GM19023 (cell line): ENCODE measurements at regions not wholly inside any gene's neighbourhood (a gene's known extent, or its start where the extent isn't known, plus 50 kb on each side); places are given as distances from the start of the nearest gene placed in this dataset.

ENCODE experiments used
- ATAC-seq: cut with Tn5 transposase; IDR thresholded peaks from one replicate; pipeline ENCODE4 v1.9.1; 2021; ENCODE audit warnings: mild to moderate bottlenecking, moderate library complexity; ENCODE audit not compliant: unreplicated experiment

DNA sequence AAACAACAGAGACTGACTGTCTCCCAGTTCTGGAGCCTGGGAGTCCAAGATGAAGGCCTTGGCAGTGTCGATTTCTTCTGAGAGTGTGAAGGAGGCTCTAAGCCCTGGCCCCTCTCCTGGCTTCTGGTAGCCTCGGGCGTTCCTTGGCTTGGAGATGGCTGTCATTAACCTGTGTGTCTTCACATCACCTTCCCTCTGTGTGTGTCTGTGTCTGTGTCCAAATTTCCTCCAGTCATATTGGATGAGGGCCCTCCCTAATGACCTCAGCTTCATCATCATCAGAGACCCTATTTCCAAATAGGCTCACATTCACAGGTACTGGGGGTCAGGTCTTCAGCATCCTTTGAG lies 138.3 kb downstream of the TOMM20 start:
- no peak for ATAC-seq

DNA sequence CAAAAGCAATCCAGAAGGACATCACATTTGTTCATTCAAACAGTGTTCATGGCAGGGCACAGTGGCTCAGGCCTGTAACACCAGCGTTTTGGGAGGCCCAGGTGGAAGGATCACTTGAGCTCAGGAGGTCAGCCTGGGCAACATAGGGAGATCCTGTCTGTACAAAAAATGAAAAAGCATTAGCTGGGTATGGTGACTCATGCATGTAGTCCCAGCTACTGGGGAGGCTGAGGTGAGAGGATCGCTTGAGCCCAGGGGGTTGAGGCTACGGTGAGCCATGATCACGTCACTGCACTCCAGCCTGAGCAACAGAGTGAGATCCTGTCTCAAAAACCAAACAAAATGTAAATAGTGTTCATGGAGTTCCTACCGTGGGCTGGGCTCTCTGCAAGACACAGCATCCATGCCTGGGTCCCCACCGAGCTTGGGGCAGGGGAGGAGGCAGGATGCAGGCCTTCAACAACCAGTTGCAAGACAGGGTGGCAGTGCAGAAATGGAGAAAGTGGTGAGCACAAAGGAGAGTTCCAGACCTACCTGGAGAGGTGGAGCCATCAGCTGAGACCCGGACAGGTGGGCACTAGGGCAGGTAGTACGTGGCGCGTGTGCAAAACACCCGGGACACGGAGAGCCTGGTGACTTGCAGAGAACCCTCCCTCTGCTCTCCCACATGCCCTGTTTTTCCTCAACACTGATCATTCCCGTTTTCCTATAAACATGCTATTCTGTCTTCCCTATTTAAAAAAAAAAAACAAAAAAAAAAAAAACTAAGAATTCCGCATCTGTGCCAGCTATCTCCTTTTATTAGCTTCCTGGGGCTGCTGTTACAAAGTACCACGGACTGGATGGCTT lies 138.9 kb downstream of the TOMM20 start:
- no peak for ATAC-seq

DNA sequence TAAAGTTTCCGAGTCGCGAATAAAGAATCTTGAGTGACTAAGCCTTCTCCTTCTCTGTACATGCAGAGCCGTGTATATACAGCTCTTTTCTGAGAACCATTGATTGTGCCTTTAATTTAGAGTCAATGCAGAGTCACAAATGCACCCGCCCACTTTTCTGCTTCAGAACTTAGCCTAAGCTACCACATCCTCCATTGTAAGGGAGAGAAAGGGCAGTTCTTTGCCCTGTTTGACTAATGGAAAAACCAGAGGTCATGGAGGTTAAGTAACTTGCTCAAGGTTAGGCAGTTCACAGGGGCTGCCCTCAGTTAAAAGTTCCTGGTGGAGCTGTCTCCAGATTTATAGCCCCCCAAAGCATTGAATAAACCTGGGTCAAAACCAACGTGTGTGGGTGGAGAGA lies 139.6 kb downstream of the TOMM20 start:
- ATAC-seq = no peak

DNA sequence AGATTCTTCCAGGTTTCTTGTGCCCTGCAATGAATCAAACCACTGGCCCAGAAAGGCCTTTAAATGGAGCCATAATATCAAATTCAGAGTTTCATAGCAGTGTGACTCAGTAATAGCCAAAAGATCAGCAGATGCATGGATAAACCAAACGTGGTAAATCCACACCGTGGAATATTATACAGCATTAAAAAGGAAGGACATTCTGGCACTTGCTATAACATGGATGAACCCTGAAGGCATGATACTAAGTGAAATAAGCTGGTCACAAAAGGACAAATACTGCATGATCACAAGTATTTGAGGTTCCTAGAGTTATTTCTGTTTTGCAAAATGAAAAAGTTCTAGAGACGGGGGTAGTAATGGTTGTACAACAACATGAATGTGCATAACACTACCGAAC lies 140.1 kb downstream of the TOMM20 start:
- ATAC-seq = no peak

DNA sequence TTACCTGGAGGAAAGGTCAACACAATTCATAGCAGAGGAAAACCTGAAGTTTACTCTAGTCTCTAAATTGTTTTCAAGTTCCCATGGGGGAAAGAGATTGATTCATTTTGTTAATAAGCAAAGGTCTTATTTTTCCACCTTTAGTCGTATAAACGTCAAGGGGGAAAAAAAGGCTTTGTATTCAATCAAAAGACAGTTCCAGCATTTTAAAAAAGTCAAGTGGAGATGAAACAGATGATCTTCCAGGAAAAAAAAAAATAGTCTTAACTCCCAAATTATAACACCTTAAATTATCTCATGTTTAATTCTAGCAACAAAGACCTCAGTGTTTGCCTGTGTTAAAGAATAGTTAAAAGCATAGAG lies 140.5 kb downstream of the TOMM20 start:
- ATAC-seq = no peak

DNA sequence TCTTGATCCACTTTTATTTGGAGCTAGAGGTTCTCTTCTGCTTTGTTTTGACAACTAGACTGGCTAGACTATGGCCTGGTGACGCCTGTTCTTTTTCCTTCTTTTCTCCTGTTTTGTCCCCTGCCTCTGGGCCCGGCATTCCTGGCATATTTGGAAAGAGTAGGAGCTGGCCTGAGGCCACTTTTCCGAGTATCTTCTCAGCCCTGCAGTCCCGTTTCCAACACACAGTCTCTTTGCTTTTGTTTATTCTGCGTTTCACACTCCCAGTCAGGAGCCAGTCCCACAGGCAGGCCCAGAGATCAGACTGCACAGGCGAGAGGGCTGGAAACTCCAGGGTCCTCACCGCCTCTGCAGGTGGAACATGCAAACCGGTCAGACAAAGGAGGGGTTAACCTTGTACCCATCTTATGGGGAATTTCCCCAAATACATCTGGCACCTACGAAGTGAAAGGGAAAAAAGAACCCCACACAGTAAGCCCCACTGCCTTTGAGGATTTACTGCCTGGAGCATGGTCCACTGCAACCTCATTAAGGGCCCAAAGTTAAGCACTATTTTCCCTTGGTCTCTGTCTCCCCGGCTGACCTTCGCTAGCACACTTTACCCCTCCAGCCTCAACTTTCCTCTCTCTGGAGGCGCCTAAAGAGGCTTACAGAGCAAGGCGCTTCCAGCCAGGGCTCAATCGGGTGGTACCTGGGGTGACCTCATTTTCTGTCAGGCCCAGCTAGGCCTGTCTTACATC lies 141.1 kb downstream of the TOMM20 start:
- ATAC-seq = peak; percentile 73

DNA sequence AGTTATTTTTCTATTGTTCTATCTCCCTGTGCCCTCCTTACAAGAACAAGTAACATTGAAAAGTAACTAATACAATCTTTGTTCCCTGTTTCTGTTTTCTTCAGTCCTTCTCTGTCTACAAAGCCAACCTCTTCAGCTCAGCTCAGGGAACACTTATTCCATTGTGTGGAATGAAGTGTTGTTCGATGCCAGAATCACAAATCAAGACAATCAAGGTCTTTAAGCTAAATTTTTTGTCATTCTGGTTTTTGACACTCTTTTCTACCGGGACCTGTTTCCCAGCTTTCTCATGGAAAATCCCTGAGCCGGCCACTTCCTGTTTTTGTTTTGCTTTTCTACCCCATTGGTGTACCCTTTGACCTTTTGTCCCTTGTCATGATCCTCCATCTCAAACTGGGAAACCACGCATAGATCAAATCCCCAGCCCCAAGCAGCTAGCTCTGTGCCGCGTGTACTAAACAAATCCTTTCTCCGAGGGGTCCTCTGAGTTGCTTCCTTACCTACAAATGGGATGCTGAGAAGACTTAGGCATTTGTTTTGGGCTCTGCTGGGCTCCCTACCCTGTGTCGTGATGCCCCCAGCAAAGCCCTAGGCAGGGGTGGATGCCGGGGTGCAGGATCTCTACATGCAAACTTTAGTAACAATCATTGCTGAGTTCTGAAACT lies 141.8 kb downstream of the TOMM20 start:
- no peak for ATAC-seq

DNA sequence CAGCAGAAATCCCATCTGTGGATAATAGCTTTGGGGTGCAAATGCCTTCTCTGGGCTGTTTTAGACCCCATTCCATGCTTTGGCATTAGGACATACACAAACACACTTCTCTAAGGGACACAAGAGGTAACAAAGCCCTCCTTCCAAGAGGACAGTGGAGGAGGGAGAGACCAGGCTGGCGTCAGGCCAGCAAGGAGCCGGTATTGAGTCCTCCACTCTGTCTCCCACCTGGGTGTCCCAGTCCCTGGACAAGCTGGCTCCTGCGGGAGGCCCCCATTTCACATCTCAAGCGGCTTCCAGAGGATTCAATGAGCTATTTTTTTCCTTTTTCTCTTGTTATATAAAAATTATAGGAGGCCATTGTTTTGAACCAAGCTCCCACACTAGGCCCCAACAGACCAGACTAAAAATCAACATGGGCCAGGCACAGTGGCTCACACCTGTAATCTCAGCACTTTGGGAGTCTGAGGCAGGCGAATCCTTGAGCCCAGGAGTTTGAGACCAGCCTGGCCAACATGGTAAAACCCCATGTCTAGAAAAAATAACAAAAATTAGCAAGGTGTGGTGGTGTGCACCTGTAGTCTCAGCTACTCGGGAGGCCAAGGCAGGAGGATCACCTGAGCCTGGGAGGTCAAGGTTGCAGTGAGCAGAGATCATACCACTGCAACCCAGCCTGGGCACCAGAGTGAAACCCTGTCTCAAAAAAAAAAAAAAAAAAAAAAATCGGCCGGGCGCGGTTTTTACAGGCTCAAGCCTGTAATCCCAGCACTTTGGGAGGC lies 142.9 kb downstream of the TOMM20 start:
- ATAC-seq = no peak

DNA sequence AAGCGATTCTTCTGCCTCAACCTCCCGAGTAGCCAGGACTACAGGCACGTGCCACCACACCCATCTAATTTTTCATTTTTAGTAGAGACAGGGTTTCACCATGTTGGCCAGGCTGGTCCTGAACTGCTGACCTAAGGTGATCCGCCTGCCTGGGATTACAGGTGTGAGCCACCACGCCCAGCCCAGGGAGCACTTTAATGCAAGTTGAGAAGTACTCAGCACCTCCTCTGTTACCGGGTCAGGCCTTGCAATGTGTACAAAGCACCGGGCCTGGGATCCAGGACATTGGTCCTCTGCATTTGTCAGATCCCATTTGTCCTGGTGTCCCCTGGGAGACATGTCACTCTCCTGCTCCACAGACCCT lies 143.6 kb downstream of the TOMM20 start:
- ATAC-seq = no peak

DNA sequence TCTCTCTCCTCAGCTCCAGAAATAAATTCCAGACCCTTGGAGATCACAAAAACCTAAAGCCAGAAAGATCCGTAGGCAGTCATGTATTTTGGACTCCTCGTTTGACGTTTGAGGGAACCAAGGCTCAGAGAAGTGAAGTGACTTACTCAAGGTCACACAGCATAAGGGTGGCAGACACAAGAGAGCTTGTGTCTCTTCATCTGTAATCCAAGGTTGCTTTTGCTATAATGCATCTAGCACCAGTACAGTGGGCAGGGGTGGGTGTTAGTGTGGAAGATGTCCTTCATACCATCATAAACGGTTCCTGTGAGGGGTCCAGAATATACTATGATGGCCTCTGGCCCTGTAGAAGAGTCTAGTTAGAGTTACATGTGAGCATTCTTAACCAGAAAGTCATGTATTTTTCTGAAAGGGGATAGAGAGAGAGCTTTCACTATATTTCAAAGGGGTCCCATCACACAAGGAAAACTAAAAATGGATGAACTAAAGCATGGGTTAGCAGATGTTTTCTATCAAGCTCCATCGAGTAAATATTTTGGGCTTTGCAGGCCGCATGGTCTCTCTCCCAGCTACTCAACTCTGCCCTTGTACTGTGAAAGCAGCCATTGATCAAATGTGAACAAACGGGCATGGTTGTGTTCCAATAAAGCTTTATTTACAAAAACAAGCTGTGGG lies 144.9 kb downstream of the TOMM20 start:
- no peak for ATAC-seq

DNA sequence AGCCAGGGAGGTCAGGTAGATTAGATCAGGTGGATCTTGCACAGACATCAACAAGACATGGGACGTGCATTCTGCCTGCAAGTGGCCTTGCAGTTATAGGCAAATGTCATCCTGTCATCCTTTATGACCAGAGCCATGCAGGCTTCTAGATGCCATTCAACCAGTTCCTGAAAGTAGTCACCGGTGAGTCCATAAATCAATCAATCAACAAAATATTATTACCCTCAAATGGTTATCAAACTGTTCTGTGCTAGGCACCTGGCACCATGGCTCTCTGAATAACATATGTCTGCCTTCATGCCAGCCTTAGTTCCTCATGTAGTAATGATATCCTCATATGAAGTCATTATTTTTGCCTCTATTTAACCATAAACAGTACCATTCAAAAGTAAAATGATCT lies 146.9 kb downstream of the TOMM20 start:
- ATAC-seq = no peak

DNA sequence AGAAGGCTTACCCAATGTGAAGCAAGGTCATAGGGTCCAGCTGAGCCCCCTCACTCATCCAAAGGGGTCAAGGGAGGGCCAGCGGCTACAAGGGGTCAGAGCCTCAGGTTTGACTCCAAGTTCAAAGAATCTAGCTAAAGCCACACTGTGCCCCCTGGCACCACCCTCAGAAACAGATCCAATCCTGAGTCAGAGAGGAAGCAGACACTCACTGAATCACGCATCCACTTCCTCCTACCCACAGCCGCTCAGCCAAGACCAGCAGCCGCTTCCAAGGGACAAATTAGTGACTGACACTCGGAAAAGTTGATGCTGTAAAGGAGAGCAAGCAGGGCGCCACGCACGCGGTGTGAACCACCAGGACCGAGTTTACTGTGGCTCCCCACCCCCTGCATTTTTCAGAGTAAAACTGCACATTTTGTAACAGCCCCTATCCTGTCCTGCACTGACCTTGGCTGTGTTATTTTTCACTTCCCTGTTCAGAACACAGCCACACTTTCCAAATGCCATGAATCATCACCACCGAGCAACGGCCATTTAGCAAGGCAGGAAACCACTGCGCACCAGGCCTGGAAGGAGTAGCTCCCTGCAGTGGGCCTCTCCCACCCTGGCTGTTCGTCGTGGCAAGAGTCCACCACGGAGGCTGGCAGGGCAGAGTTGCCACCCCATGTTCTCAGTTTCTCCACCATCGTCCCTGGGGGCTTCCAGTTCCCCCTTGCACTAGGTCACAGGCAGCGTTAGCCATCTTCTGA lies 147.8 kb downstream of the TOMM20 start:
- peak; percentile 25 for ATAC-seq

DNA sequence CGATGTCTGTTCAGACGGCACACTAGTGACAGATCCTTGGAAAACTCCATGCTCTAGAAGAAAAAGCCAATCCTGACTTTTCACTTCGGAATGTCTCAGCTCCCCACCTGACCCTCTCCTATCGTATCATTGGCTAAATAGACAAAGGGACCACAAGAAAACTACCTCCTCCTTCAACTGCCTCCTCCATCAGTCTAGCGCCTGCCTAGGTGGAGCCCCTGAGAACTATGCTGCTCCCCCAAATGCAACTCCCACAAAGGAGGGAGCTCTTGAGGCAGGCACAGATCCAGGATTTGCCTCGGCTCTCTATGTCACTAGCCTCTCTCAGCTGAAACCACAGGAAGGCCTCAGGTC lies 148.4 kb downstream of the TOMM20 start:
- no peak for ATAC-seq

DNA sequence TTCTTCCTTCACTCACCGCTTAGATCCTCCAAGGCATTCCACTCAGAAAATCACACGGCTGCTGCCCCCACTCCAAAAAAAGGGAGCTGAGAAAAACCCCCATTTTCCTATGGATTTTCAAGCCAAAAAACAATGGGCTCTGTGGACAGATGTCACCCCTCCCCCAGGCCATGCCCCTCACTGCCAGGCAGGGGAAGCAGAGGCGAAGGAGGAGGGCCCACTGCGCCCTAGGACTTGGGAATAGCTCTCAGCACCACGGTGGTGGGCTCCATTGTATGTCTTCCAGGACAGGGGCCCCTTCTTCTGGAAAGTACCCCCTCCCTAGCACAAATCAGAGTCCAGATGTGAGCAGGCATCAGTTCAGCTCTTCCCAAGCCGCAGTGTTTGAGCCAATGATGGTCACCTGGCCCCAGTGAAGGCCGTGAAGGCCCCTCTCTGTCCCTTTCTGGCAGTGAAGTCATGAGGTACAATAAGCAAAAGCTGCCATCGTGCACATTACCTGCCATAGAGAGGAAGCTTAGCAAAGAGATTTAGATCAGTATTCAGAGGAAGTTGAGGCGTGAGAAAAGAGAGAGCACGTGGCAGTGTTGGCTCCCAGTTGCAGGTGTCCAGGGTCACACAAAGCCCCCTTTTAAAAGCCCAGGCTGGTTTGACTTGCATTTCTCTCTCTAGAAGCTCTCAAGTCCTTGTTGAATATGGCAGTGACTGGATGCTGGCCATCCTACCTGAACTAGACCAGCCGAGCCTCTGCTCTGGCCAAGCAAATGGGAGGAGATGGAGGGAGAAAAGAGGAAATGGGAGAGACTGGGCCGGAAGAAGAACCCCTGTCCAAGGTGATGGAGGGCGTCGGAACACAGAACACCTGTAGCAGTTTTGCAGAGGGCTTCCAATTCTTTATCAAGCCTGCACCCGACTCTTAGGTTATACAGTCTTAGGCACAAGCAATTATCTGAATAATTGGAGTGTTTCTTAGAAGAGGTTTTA lies 149.0 kb downstream of the TOMM20 start:
- no peak for ATAC-seq

DNA sequence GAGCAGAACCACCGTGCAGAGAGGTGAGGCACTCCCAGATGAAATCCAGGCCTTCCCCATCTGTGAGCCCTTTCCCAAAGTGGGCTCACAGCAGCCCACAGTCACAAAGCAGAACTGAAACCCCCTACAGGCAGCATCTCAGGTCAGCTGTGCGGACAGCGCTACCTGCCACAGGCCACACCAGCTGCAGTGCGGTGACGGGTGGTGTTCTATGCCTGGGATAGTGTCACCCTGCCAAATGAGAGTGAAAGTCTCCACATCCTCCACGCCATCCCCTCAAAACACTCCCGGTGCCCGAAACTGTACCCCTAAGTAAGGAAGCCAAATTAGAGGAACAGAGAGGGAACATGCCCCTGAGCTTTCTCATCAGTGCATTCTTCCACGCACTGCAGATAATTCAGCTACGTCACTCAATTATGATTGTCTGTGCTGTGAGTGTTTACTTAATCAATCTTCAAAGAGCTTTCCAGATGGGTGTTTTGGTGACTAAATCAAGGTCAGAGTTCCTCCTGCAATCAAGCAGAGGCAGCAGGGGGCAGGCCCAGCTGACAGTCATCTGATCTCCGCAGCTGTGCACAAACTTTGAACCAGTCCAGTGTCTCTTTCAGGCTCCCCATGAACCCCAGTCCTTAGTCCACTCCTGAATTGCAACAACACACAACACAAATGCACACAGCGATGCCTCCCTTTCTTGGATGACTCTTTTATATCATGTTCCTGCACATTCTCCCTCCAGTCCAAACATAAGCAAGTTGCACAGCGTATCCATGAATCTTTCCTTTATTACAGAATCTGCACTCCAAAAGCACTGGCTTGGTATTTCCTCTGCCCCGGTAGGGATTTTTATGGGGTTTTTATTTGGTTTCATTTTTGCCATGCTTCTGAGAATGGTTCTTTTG lies 150.0 kb downstream of the TOMM20 start:
- peak; percentile 77 for ATAC-seq

DNA sequence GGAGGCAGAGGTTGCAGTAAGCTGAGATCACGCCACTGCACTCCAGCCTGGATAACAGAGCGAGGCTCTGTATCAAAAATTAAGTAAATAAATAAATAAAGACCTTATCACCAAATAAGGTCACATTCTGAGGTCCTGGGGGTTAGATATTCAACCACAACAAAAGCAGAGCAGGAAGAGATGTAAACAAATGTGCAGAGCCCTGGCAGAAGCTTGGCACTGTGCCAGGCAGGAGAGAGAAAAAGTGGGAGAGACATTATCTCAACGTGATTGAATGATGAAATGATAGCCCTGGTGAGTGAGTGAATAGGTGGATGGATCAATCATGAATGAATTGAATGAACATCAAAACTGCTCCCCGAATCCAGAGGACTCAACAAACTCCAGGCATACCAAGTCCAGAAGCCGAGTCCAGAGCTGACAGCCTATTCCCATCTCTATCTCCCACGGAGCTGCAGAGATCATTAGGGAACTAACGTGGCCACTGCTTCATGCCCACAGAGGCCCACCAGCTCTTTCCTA lies 150.7 kb downstream of the TOMM20 start:
- ATAC-seq = no peak

DNA sequence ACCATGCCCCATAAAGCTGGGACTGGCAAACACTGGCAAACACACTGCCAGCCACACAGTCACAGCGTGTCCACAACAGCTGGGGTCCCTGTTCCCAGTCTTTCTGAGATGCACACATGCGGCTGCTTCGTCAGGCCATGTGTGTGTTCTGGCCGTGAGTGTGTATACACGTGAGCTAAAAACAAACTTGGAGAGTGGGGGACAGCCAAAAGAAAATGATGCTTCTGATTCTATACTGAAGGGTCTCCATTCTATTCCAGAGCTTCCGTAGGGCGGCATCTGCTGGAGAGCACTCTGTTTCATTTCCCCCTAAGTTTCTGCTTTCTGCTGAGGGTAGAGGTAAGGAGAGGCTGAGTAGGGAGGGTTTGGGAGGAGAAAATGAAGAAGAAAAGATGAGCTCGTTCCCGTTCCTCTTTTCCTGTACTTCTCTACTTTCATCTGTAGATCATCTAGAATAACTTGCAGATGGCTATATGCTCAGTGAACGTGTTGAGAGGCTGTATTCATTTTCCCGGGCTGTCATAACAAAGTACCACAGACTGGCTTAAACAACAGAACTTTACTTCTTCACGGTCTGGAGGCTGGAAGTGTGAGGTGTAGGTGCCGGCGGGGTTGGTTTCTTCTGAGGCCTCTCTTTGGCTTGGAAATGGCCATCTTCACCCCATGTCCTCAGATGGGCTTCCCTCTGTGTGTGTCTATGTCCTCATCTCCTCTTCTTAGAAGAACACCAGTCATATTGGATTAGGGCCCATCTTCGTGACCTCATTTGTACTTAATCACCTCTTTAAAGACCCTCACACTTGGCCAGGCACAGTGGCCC lies 151.6 kb downstream of the TOMM20 start:
- no peak for ATAC-seq
